ENCODE measurements at regions not wholly inside any gene's neighbourhood (a gene's known extent, or its start where the extent isn't known, plus 50 kb on each side); places are given as distances from the start of the nearest gene placed in this dataset.

GRCh38 chr2:45224993-45225380 is 215.7 kb upstream of the SIX2 start:
- TF ChIP-seq CTCF (IDR thresholded peaks at IDR 0.05; ENCODE audit: extremely low read depth, missing control alignments): no peak
- DNase-seq (ENCODE audit: low spot score): no peak

- no peak for DNase-seq (ENCODE audit: low spot score)
- no peak for TF ChIP-seq CTCF (IDR thresholded peaks at IDR 0.05; ENCODE audit: extremely low read depth, missing control alignments)
Measured at GRCh38 chr2:45224321-45224992, 215.2 kb upstream of the SIX2 start.

- no peak for TF ChIP-seq CTCF (IDR thresholded peaks at IDR 0.05; ENCODE audit: extremely low read depth, missing control alignments)
- DNase-seq (ENCODE audit: low spot score): no peak
Measured at GRCh38 chr2:45223531-45223930, 214.3 kb upstream of the SIX2 start.

GRCh38 chr2:45220227-45220626 is 211.0 kb upstream of the SIX2 start:
- DNase-seq (ENCODE audit: low spot score): no peak
- no peak for TF ChIP-seq CTCF (IDR thresholded peaks at IDR 0.05; ENCODE audit: extremely low read depth, missing control alignments)

GRCh38 chr2:45218931-45219339 is 209.7 kb upstream of the SIX2 start:
- no peak for TF ChIP-seq CTCF (IDR thresholded peaks at IDR 0.05; ENCODE audit: extremely low read depth, missing control alignments)

GRCh38 chr2:45218297-45218696 is 209.0 kb upstream of the SIX2 start:
- DNase-seq (ENCODE audit: low spot score): no peak
- no peak for TF ChIP-seq CTCF (IDR thresholded peaks at IDR 0.05; ENCODE audit: extremely low read depth, missing control alignments)

More at GRCh38 chr2:45218931-45219339, 209.7 kb upstream of the SIX2 start:
- no peak for DNase-seq (ENCODE audit: low spot score)

GRCh38 chr2:45216118-45216517 is 206.9 kb upstream of the SIX2 start:
- no peak for DNase-seq (ENCODE audit: low spot score)
- TF ChIP-seq CTCF (IDR thresholded peaks at IDR 0.05; ENCODE audit: extremely low read depth, missing control alignments): no peak
